ENCODE measurements at regions not wholly inside any gene's neighbourhood (a gene's known extent, or its start where the extent isn't known, plus 50 kb on each side); places are given as distances from the start of the nearest gene placed in this dataset.

GRCh38 chr1:98550076-98550475 is 111.4 kb upstream of the SNX7 start:
- intact Hi-C loops (cut with micrococcal nuclease): no loop called here
- H3K36me3 ChIP-seq (replicated peaks in 1 of 2; ENCODE audit: control insufficient read depth in 1 of 2, insufficient read depth in 2 of 2, low read length in 2 of 2): no peaks in the 10 kb centered on the region
- Mint-ChIP-seq H3K4me3 (no peak overlapping the region), H3K4me1 (no peaks in the 10 kb centered on the region), H3K27ac (no peak overlapping the region), H3K36me3 (no peaks in the 10 kb centered on the region), H3K9me3 (peaks cover 0 to 9% (median 0%) of the 10 kb centered on the region in 7 donors), H3K27me3 (ENCODE audit: low read depth in 3 of 3) (no peaks in the 10 kb centered on the region)
- 33% methylated on average over 1 of the region's 1 CpG for WGBS (ENCODE audit: insufficient coverage)
- no peak for TF ChIP-seq CTCF (IDR thresholded peaks at IDR 0.05)
- DNase-seq: no peak
- H4K20me1 ChIP-seq (ENCODE audit: insufficient read depth, low read length): no peaks in the 10 kb centered on the region
- H3K4me3 ChIP-seq (replicated peaks in 1 of 3; ENCODE audit: low read depth in 2 of 3, low read length in 3 of 3): no peak overlapping the region
- H3K9me3 ChIP-seq (replicated peaks in 1 of 2; ENCODE audit: control insufficient read depth in 1 of 2, insufficient read depth in 1 of 2, low read length in 2 of 2): no peaks in the 10 kb centered on the region
- no peak overlapping the region for H3K27ac ChIP-seq (ENCODE audit: low read depth in 1 of 2, low read length in 2 of 2)
- no peak overlapping the region for H2AFZ ChIP-seq (ENCODE audit: insufficient read depth, low read depth, low read length, poor library complexity, severe bottlenecking)
- no peak overlapping the region for H3K4me2 ChIP-seq (replicated peaks; ENCODE audit: extremely low read depth, low read length, poor library complexity, severe bottlenecking)
- no peaks in the 10 kb centered on the region for H3K4me1 ChIP-seq (ENCODE audit: control insufficient read depth in 1 of 2, insufficient read depth in 2 of 2, low read length in 2 of 2)
- no peak overlapping the region for H3K9ac ChIP-seq (ENCODE audit: insufficient read depth, low read length, poor library complexity, severe bottlenecking)
- H3K79me2 ChIP-seq (ENCODE audit: insufficient read depth, low read length): no peaks in the 10 kb centered on the region
- H3K27me3 ChIP-seq (ENCODE audit: control insufficient read depth in 2 of 2, insufficient read depth in 2 of 2, low read length in 2 of 2): no peaks in the 10 kb centered on the region

- Histone ChIP-seq H3K4me1 (ENCODE audit: control insufficient read depth in 1 of 2, insufficient read depth in 2 of 2, low read length in 2 of 2) (no peaks in the 10 kb centered on the region), H2AFZ (ENCODE audit: insufficient read depth, low read depth, low read length, poor library complexity, severe bottlenecking) (no peak overlapping the region), H3K9ac (ENCODE audit: insufficient read depth, low read length, poor library complexity, severe bottlenecking) (no peak overlapping the region), H3K36me3 (replicated peaks in 1 of 2; ENCODE audit: control insufficient read depth in 1 of 2, insufficient read depth in 2 of 2, low read length in 2 of 2) (no peaks in the 10 kb centered on the region), H3K27me3 (ENCODE audit: control insufficient read depth in 2 of 2, insufficient read depth in 2 of 2, low read length in 2 of 2) (no peaks in the 10 kb centered on the region), H3K27ac (ENCODE audit: low read depth in 1 of 2, low read length in 2 of 2) (no peak overlapping the region), H3K9me3 (replicated peaks in 1 of 2; ENCODE audit: control insufficient read depth in 1 of 2, insufficient read depth in 1 of 2, low read length in 2 of 2) (no peaks in the 10 kb centered on the region), H3K4me3 (replicated peaks in 1 of 3; ENCODE audit: low read depth in 2 of 3, low read length in 3 of 3) (no peak overlapping the region), H3K79me2 (ENCODE audit: insufficient read depth, low read length) (no peaks in the 10 kb centered on the region), H3K4me2 (replicated peaks; ENCODE audit: extremely low read depth, low read length, poor library complexity, severe bottlenecking) (no peak overlapping the region), H4K20me1 (ENCODE audit: insufficient read depth, low read length) (no peaks in the 10 kb centered on the region)
- Mint-ChIP-seq H3K27ac (no peak overlapping the region), H3K36me3 (no peaks in the 10 kb centered on the region), H3K4me1 (no peaks in the 10 kb centered on the region), H3K27me3 (ENCODE audit: low read depth in 3 of 3) (no peaks in the 10 kb centered on the region), H3K4me3 (no peak overlapping the region), H3K9me3 (peaks cover 0 to 7% (median under 1%) of the 10 kb centered on the region in 7 donors)
- TF ChIP-seq CTCF (IDR thresholded peaks at IDR 0.05): no peak
- DNase-seq: no peak
- intact Hi-C loops (cut with micrococcal nuclease): no loop called here
Observed at GRCh38 chr1:98546319-98546718, 115.2 kb upstream of the SNX7 start.
